ENCODE measurements at regions not wholly inside any gene's neighbourhood (a gene's known extent, or its start where the extent isn't known, plus 50 kb on each side); places are given as distances from the start of the nearest gene placed in this dataset.

DNA sequence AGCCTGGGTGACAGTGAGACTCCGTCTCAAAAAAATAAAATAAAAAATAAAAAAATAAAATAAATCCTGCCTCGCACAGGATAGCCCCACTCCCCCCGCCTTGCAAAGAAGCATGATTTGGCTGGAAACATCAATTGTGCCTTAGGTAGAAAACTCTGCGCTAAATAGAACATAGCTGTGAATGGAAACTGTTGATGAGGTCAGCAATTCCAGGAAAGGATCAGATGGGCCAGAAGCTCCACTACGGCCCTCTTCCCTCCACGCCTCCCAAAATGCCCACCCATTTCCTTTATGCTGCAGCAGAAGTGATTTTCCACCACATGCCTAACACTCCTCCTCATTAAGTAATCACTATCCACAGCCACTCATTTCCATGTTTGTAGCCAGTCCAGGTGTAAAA is 473.4 kb downstream of the XYLT1 start:
- TF ChIP-seq MXI1 (IDR thresholded peaks at IDR 0.05; ENCODE audit: borderline replicate concordance, low read depth, low read length) (no peak), RAD21 (IDR thresholded peaks at IDR 0.05; ENCODE audit: low read length) (no peak)
